ENCODE measurements at regions not wholly inside any gene's neighbourhood (a gene's known extent, or its start where the extent isn't known, plus 50 kb on each side); places are given as distances from the start of the nearest gene placed in this dataset.
"Not testable (repeated sequence)": the region's sequence is repeated elsewhere in the genome, so short reads cannot be mapped to it uniquely, and the experiment has no call there.

- TF ChIP-seq YY1 (IDR thresholded peaks at IDR 0.05; ENCODE audit: insufficient read depth, insufficient read length); SUZ12 (IDR thresholded peaks at IDR 0.05; ENCODE audit: extremely low read depth, insufficient read depth, insufficient read length): not testable (repeated sequence)
Measured at GRCh38 chr1:146389178-146389577, 160.4 kb upstream of the NOTCH2NLA start.
